ENCODE measurements at regions not wholly inside any gene's neighbourhood (a gene's known extent, or its start where the extent isn't known, plus 50 kb on each side); places are given as distances from the start of the nearest gene placed in this dataset.

GRCh38 chr9:13001989-13002580 lies 227.3 kb downstream of the LURAP1L start:
- ATAC-seq (no peak), DNase-seq (no peak)
- H3K4me3 ChIP-seq (ENCODE audit: low read length), result no peak overlapping the region
- no peaks in the 10 kb centered on the region for H3K9me3 ChIP-seq (ENCODE audit: control insufficient read depth, low read length)
- no peaks in the 10 kb centered on the region for H3K27me3 ChIP-seq (ENCODE audit: control insufficient read depth, insufficient read depth)
- H3K4me1 ChIP-seq (ENCODE audit: control insufficient read depth, insufficient read depth, low read length), result no peaks in the 10 kb centered on the region
- WGBS, result 59% methylated on average over 4 of the region's 4 CpGs
- no peak overlapping the region for H3K27ac ChIP-seq (ENCODE audit: low read length)
- intact Hi-C loops (cut with DNase I), result no loop called here

DNA sequence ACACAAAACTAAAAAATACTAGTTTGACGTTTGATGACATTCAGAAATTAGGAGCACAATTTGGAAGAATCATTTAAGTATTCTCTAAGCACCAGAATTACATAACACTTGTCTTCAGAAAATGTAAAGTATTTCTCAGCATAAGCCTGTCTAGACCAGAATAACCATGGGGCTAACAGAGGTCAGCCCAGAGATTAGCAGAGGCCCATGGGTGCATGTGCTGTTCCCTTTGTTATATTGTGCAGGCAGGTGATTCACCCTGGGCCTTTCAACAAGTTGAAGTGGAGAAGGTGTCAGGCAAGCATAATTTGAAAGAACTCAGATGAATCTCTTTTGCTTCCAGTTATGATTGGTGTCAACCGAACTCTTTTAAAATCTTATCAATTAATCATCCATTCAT lies 227.9 kb downstream of the LURAP1L start:
- no peak for ATAC-seq

GRCh38 chr9:13009871-13010270 lies 235.1 kb downstream of the LURAP1L start:
- H3K27ac ChIP-seq (ENCODE audit: low read length), result no peak overlapping the region
- intact Hi-C loops (cut with DNase I), result no loop called here
- WGBS, result 95% methylated on average over 2 of the region's 2 CpGs
- no peak overlapping the region for H3K4me3 ChIP-seq (ENCODE audit: low read length)
- no peaks in the 10 kb centered on the region for H3K27me3 ChIP-seq (ENCODE audit: control insufficient read depth, insufficient read depth)
- no peak for DNase-seq
- no peaks in the 10 kb centered on the region for H3K9me3 ChIP-seq (ENCODE audit: control insufficient read depth, low read length)
- H3K4me1 ChIP-seq (ENCODE audit: control insufficient read depth, insufficient read depth, low read length), result no peaks in the 10 kb centered on the region
- ATAC-seq, result no peak

More for the DNA sequence above, 227.9 kb downstream of the LURAP1L start:
- Histone ChIP-seq H3K27ac (ENCODE audit: low read length) (no peak overlapping the region), H3K27me3 (ENCODE audit: control insufficient read depth, insufficient read depth) (no peaks in the 10 kb centered on the region), H3K4me3 (ENCODE audit: low read length) (no peak overlapping the region), H3K9me3 (ENCODE audit: control insufficient read depth, low read length) (no peaks in the 10 kb centered on the region), H3K4me1 (ENCODE audit: control insufficient read depth, insufficient read depth, low read length) (no peaks in the 10 kb centered on the region)
- 68% methylated on average over 2 of the region's 2 CpGs for WGBS
- no peak for DNase-seq
- intact Hi-C loops (cut with DNase I), result no loop called here

GRCh38 chr9:13013991-13014883 lies 239.4 kb downstream of the LURAP1L start:
- Histone ChIP-seq H3K4me3 (ENCODE audit: low read length) (no peak overlapping the region), H3K4me1 (ENCODE audit: control insufficient read depth, insufficient read depth, low read length) (no peaks in the 10 kb centered on the region), H3K27me3 (ENCODE audit: control insufficient read depth, insufficient read depth) (no peaks in the 10 kb centered on the region), H3K27ac (ENCODE audit: low read length) (no peak overlapping the region), H3K9me3 (ENCODE audit: control insufficient read depth, low read length) (no peaks in the 10 kb centered on the region)
- WGBS, result 28% methylated on average over 2 of the region's 2 CpGs
- no peak for DNase-seq
- intact Hi-C loops (cut with DNase I), result no loop called here
- ATAC-seq, result no peak

DNA sequence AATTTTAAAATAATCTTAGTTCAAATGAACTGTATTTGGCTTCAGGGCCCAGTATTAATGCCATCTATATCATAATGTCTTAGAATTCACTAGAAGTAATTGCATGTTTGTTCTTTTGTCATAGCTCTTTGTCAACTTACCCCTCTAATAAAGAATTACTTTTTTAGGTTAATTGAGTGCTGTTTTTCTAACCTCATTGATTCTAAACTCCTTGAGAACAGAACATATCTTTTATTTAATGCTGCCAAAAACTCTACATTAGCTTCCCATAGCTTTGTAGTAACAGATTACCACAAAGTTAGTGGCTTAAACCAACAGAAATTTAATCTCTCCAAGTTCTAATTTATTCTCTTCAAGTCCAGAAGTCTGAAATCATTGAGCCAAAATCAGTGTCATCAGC lies 242.4 kb downstream of the LURAP1L start:
- no peaks in the 10 kb centered on the region for H3K27me3 ChIP-seq (ENCODE audit: control insufficient read depth, insufficient read depth)
- DNase-seq (no peak), ATAC-seq (no peak)
- H3K9me3 ChIP-seq (ENCODE audit: control insufficient read depth, low read length), result no peaks in the 10 kb centered on the region
- no peaks in the 10 kb centered on the region for H3K4me1 ChIP-seq (ENCODE audit: control insufficient read depth, insufficient read depth, low read length)
- intact Hi-C loops (cut with DNase I), result no loop called here
- no peak overlapping the region for H3K27ac ChIP-seq (ENCODE audit: low read length)
- no peak overlapping the region for H3K4me3 ChIP-seq (ENCODE audit: low read length)

GRCh38 chr9:13020146-13021040 lies 245.6 kb downstream of the LURAP1L start:
- intact Hi-C loops (cut with DNase I), result no loop called here
- no peak for ATAC-seq

GRCh38 chr9:13022756-13023155 lies 247.9 kb downstream of the LURAP1L start:
- no peak for ATAC-seq
- 94% methylated on average over 1 of the region's 1 CpG for WGBS
- H3K27ac ChIP-seq (ENCODE audit: low read length), result no peak overlapping the region
- H3K4me3 ChIP-seq (ENCODE audit: low read length), result no peak overlapping the region
- DNase-seq, result no peak
- no peaks in the 10 kb centered on the region for H3K9me3 ChIP-seq (ENCODE audit: control insufficient read depth, low read length)
- no peaks in the 10 kb centered on the region for H3K27me3 ChIP-seq (ENCODE audit: control insufficient read depth, insufficient read depth)
- H3K4me1 ChIP-seq (ENCODE audit: control insufficient read depth, insufficient read depth, low read length), result no peaks in the 10 kb centered on the region
- intact Hi-C loops (cut with DNase I), result no loop called here

More at GRCh38 chr9:13020146-13021040, 245.6 kb downstream of the LURAP1L start:
- Histone ChIP-seq H3K27me3 (ENCODE audit: control insufficient read depth, insufficient read depth) (no peaks in the 10 kb centered on the region), H3K4me1 (ENCODE audit: control insufficient read depth, insufficient read depth, low read length) (no peaks in the 10 kb centered on the region), H3K27ac (ENCODE audit: low read length) (no peak overlapping the region), H3K4me3 (ENCODE audit: low read length) (no peak overlapping the region), H3K9me3 (ENCODE audit: control insufficient read depth, low read length) (no peaks in the 10 kb centered on the region)
- 46% methylated on average over 5 of the region's 5 CpGs for WGBS
- DNase-seq, result no peak

GRCh38 chr9:13023498-13023897 lies 248.7 kb downstream of the LURAP1L start:
- intact Hi-C loops (cut with DNase I), result no loop called here
- no peak overlapping the region for H3K27ac ChIP-seq (ENCODE audit: low read length)
- no peaks in the 10 kb centered on the region for H3K27me3 ChIP-seq (ENCODE audit: control insufficient read depth, insufficient read depth)
- ATAC-seq (no peak), DNase-seq (no peak)
- no peaks in the 10 kb centered on the region for H3K4me1 ChIP-seq (ENCODE audit: control insufficient read depth, insufficient read depth, low read length)
- H3K4me3 ChIP-seq (ENCODE audit: low read length), result no peak overlapping the region
- 94% methylated on average over 2 of the region's 2 CpGs for WGBS
- no peaks in the 10 kb centered on the region for H3K9me3 ChIP-seq (ENCODE audit: control insufficient read depth, low read length)

DNA sequence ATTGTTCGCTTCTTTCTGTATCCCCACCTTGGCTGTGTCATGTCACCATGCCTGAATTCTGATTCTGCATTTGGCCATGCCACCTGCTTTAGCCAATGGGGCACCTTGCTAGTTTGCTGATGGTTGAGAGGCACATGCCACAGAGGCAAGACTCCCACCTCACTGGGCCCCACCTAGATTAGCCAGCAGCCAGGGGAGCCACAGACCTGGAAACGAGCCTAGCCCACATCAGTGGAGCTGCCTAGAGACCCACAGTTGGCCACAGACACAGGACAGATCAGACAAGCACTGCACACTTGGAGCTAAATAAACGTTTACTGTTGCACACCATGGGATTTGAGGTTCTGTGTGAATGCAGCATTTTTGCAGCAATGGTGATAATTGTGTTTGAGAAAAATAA lies 252.1 kb downstream of the LURAP1L start:
- no peaks in the 10 kb centered on the region for H3K9me3 ChIP-seq (ENCODE audit: control insufficient read depth, low read length)
- no peaks in the 10 kb centered on the region for H3K27me3 ChIP-seq (ENCODE audit: control insufficient read depth, insufficient read depth)
- H3K4me1 ChIP-seq (ENCODE audit: control insufficient read depth, insufficient read depth, low read length), result no peaks in the 10 kb centered on the region
- no peak for DNase-seq
- H3K27ac ChIP-seq (ENCODE audit: low read length), result no peak overlapping the region
- intact Hi-C loops (cut with DNase I), result no loop called here
- 64% methylated on average over 3 of the region's 3 CpGs for WGBS
- H3K4me3 ChIP-seq (ENCODE audit: low read length), result no peak overlapping the region
- no peak for ATAC-seq

GRCh38 chr9:13027879-13028278 lies 251.6 kb downstream of the MPDZ start:
- Histone ChIP-seq H3K9me3 (ENCODE audit: control insufficient read depth, low read length) (no peaks in the 10 kb centered on the region), H3K27me3 (ENCODE audit: control insufficient read depth, insufficient read depth) (no peaks in the 10 kb centered on the region), H3K4me1 (ENCODE audit: control insufficient read depth, insufficient read depth, low read length) (no peaks in the 10 kb centered on the region), H3K27ac (ENCODE audit: low read length) (no peak overlapping the region), H3K4me3 (ENCODE audit: low read length) (no peak overlapping the region)
- no peak for DNase-seq
- intact Hi-C loops (cut with DNase I), result no loop called here
- no peak for ATAC-seq
- WGBS, result 75% methylated on average over 6 of the region's 6 CpGs

DNA sequence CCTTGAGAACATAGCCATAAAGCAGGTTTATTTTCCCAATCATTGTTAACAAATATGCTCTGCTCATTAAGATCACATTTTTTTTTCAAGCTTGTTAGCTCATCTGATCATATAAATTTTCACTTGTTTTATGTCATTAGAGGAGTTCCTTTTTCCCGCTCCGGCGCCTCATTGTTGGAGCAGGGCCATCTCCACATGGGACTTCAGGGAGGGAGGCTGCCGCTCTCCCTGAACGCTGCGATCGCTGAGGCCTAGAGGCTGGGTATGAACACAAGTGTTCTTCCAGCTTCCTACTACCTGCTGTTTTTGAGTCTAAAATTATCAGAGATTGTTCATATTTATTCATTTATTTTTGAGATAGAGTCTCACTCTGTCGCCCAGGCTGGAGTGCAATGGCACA lies 246.9 kb downstream of the MPDZ start:
- no peaks in the 10 kb centered on the region for H3K4me1 ChIP-seq (ENCODE audit: control insufficient read depth, insufficient read depth, low read length)
- DNase-seq, result no peak
- H3K27me3 ChIP-seq (ENCODE audit: control insufficient read depth, insufficient read depth), result no peaks in the 10 kb centered on the region
- no peak overlapping the region for H3K27ac ChIP-seq (ENCODE audit: low read length)
- H3K4me3 ChIP-seq (ENCODE audit: low read length), result no peak overlapping the region
- intact Hi-C loops (cut with DNase I), result no loop called here
- 90% methylated on average over 8 of the region's 8 CpGs for WGBS
- no peak for ATAC-seq
- H3K9me3 ChIP-seq (ENCODE audit: control insufficient read depth, low read length), result no peaks in the 10 kb centered on the region

Data from right cardiac atrium (tissue), 5 donors.